ENCODE measurements at regions not wholly inside any gene's neighbourhood (a gene's known extent, or its start where the extent isn't known, plus 50 kb on each side); places are given as distances from the start of the nearest gene placed in this dataset.

- no peak overlapping the region for H3K27ac ChIP-seq
- H3K36me3 ChIP-seq = no peaks in the 10 kb centered on the region
- DNase-seq (ENCODE audit: low spot score) = peak; percentile 52
- H3K4me3 ChIP-seq = no peak overlapping the region
- TF ChIP-seq CTCF (IDR thresholded peaks at IDR 0.05) = no peak
- no peaks in the 10 kb centered on the region for H3K27me3 ChIP-seq
- no peaks in the 10 kb centered on the region for H3K4me1 ChIP-seq
- H3K9me3 ChIP-seq = no peaks in the 10 kb centered on the region
These were observed 76.0 kb upstream of the GRB10 start for GRCh38 chr7:50858528-50859245.

- DNase-seq (ENCODE audit: low spot score) = peak; percentile 43
- Histone ChIP-seq H3K27ac (no peak overlapping the region), H3K4me1 (no peaks in the 10 kb centered on the region), H3K4me3 (no peak overlapping the region), H3K27me3 (no peaks in the 10 kb centered on the region), H3K36me3 (no peaks in the 10 kb centered on the region), H3K9me3 (no peaks in the 10 kb centered on the region)
- no peak for TF ChIP-seq CTCF (IDR thresholded peaks at IDR 0.05)
These were observed 75.3 kb upstream of the GRB10 start for GRCh38 chr7:50857804-50858489.

GRCh38 chr7:50856806-50857205 is 74.1 kb upstream of the GRB10 start:
- Histone ChIP-seq H3K4me3 (no peak overlapping the region), H3K27ac (no peak overlapping the region), H3K27me3 (no peaks in the 10 kb centered on the region), H3K9me3 (no peaks in the 10 kb centered on the region), H3K36me3 (no peaks in the 10 kb centered on the region), H3K4me1 (no peaks in the 10 kb centered on the region)
- TF ChIP-seq CTCF (IDR thresholded peaks at IDR 0.05) = no peak
- peak; percentile 55 for DNase-seq (ENCODE audit: low spot score)

DNA sequence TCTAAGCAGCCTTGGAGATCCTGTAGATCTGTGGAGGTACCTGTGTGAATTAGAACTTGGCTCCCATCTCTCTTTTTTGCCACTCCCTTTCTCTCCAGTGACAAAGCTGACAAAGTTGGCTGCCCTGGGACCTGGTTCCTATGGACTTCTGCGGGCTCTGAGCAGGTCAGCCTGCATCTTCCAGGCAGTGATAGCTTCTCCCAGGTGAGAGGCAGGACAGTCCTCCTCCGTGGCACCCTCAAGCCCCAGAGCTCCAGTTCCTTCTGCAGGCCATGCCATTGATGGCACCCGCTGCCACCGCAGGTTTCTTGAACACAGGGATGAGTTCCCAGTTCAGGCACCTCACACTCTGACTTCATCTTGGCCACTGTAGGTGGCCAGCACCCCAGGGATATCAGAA is 73.5 kb upstream of the GRB10 start:
- no peak overlapping the region for H3K27ac ChIP-seq
- no peak for DNase-seq (ENCODE audit: low spot score)
- no peaks in the 10 kb centered on the region for H3K4me1 ChIP-seq
- no peak overlapping the region for H3K4me3 ChIP-seq
- no peaks in the 10 kb centered on the region for H3K27me3 ChIP-seq
- no peaks in the 10 kb centered on the region for H3K36me3 ChIP-seq
- H3K9me3 ChIP-seq = no peaks in the 10 kb centered on the region
- TF ChIP-seq CTCF (IDR thresholded peaks at IDR 0.05) = no peak

- Histone ChIP-seq H3K4me1 (no peaks in the 10 kb centered on the region), H3K4me3 (no peak overlapping the region), H3K27me3 (no peaks in the 10 kb centered on the region), H3K36me3 (no peaks in the 10 kb centered on the region), H3K27ac (no peak overlapping the region), H3K9me3 (no peaks in the 10 kb centered on the region)
- peak; percentile 54 for DNase-seq (ENCODE audit: low spot score)
- no peak for TF ChIP-seq CTCF (IDR thresholded peaks at IDR 0.05)
These were observed 72.8 kb upstream of the GRB10 start for GRCh38 chr7:50855526-50855925.
